A549 (cell line): ENCODE measurements at regions not wholly inside any gene's neighbourhood (a gene's known extent, or its start where the extent isn't known, plus 50 kb on each side); places are given as distances from the start of the nearest gene placed in this dataset.

Experiments used
- ATAC-seq, 2 experiments: fragments of 200-7000 bp in 1 of 2; fragments of >200 bp in 1 of 2; cut with Nextera tagmentation in 1 of 2; cut with Tn5 transposase in 1 of 2; 3 replicates each; pipeline versions ENCODE4 v1.8.0 to v1.9.1; 2018 to 2020; ENCODE audit warnings: mild to moderate bottlenecking in 1 of 2, moderate library complexity in 1 of 2
- CTCF ChIA-PET: fragments of 300-600 bp; sonication (Branson Sonifier 250); formaldehyde crosslinking; extraction: SDS; loops from one replicate; lab custom pipeline; 2021; ENCODE audit warnings: antibody characterized with exemption, inconsistent platforms; lab: Yijun Ruan, JAX
- POLR2A ChIA-PET: fragments of 350-600 bp; formaldehyde crosslinking; extraction: SDS; loops from one replicate; lab custom pipeline; 2021; ENCODE audit warnings: antibody characterized with exemption, inconsistent platforms; lab: Yijun Ruan, JAX
- DNase-seq, 2 experiments: peaks; one replicate each; pipeline versions ENCODE4 v3.0.0 to v3.0.0-alpha.2; 2011 to 2016; ENCODE audit warnings: low read depth in 1 of 2, low spot score in 1 of 2
- FAIRE-seq: peaks from 2 replicates; lab custom pipeline; 2011; peaks lifted over from hg19 to GRCh38; lab: Jason Lieb, UNC
- H3K27ac ChIP-seq, 2 experiments: fragments of >200 bp; sonication (Bioruptor Twin); formaldehyde crosslinking; 3 replicates each; pipeline ENCODE4 v1.5.1; 2016 to 2017
- H3K4me1 ChIP-seq: fragments of >200 bp; sonication (Bioruptor Twin); formaldehyde crosslinking; 3 replicates; pipeline ENCODE4 v1.6.1; 2016
- H3K4me2 ChIP-seq: fragments of >200 bp; sonication (Bioruptor Twin); formaldehyde crosslinking; 3 replicates; pipeline ENCODE4 v1.6.1; 2016
- H3K4me3 ChIP-seq: fragments of >200 bp; sonication (Bioruptor Twin); formaldehyde crosslinking; 3 replicates; pipeline ENCODE4 v1.5.1; 2016
- H3K9me3 ChIP-seq: fragments of >200 bp; sonication (Bioruptor Twin); formaldehyde crosslinking; 3 replicates; pipeline ENCODE4 v1.6.1; 2016
- BHLHE40 ChIP-seq: IDR thresholded peaks from 2 replicates; pipeline ENCODE4 v1.6.1; 2012; ENCODE audit warnings: low read depth, low read length, inconsistent platforms
- CHD2 ChIP-seq: fragments of 150-350 bp; IDR thresholded peaks from 2 replicates; pipeline ENCODE4 v1.6.1; 2014; ENCODE audit warnings: low read length; ENCODE audit not compliant: partially characterized antibody
- FOSL2 ChIP-seq, 2 experiments: fragments of 450-650 bp in 1 of 2; fragments of >200 bp in 1 of 2; sonication (Bioruptor Twin) in 1 of 2; formaldehyde crosslinking; IDR thresholded peaks; 2 replicates each; pipeline versions ENCODE4 v1.5.0 to v1.6.1; 2016 to 2020; ENCODE audit warnings: mild to moderate bottlenecking in 1 of 2, moderate library complexity in 1 of 2
- JUN ChIP-seq, 2 experiments: fragments of >200 bp; sonication (Bioruptor Twin); formaldehyde crosslinking; IDR thresholded peaks; 2 replicates in 1 of 2; 3 replicates in 1 of 2; pipeline ENCODE4 v1.6.1; 2016 to 2017
- KDM5A ChIP-seq: fragments of 200-600 bp; sonication (generic); IDR thresholded peaks from 2 replicates; pipeline ENCODE4 v1.6.1; 2016; ENCODE audit warnings: antibody characterized with exemption, mild to moderate bottlenecking
- MAFK ChIP-seq: fragments of 450-650 bp; IDR thresholded peaks from 2 replicates; pipeline ENCODE4 v1.6.1; 2014; ENCODE audit not compliant: partially characterized antibody
- MAZ ChIP-seq: fragments of 150-350 bp; IDR thresholded peaks from 2 replicates; pipeline ENCODE4 v1.6.1; 2014; ENCODE audit warnings: antibody characterized with exemption, low read depth, low read length, borderline replicate concordance
- MYC ChIP-seq: IDR thresholded peaks from 2 replicates; pipeline ENCODE4 v1.6.1; 2012; ENCODE audit warnings: mild to moderate bottlenecking, inconsistent platforms, low read length, improper control_type of control experiment, borderline replicate concordance
- NFE2L2 ChIP-seq: fragments of 150-350 bp; conservative IDR thresholded peaks from 2 replicates; pipeline ENCODE4 v1.6.1; 2014; ENCODE audit warnings: low read length
- PHF8 ChIP-seq: fragments of 200-600 bp; sonication (generic); IDR thresholded peaks from 2 replicates; pipeline ENCODE4 v1.6.1; 2016; ENCODE audit warnings: low read depth, mild to moderate bottlenecking, antibody characterized with exemption, moderate library complexity, borderline replicate concordance
- POLR2A ChIP-seq: IDR thresholded peaks from 2 replicates; pipeline ENCODE4 v1.6.1; 2012; ENCODE audit warnings: mild to moderate bottlenecking, low read length
- POLR2AphosphoS2 ChIP-seq: conservative IDR thresholded peaks from 2 replicates; pipeline ENCODE4 v1.6.1; 2012; ENCODE audit warnings: low read length, improper control_type of control experiment, inconsistent platforms
- RARB ChIP-seq: fragments of 250-450 bp; sonication (Bioruptor Pico); IDR thresholded peaks from 2 replicates; pipeline ENCODE4 v1.8.0; 2021; ENCODE audit warnings: mild to moderate bottlenecking, moderate library complexity
- RNF2 ChIP-seq: fragments of 200-600 bp; sonication (generic); IDR thresholded peaks from 2 replicates; pipeline ENCODE4 v1.6.1; 2016; ENCODE audit warnings: low read depth, mild to moderate bottlenecking, antibody characterized with exemption, moderate library complexity, borderline replicate concordance
- WGBS: methylation state at CpG from one replicate; pipeline ENCODE4 v1.1.6; 2017; ENCODE audit errors: missing lambda C conversion rate; 5-methylcytosine and 5-hydroxymethylcytosine counted together
- TF ChIP-seq, protein P1 (sequence below): IDR thresholded peaks from 2 replicates; pipeline ENCODE4 v1.6.1; 2012; ENCODE audit warnings: low read depth, borderline replicate concordance
- TF ChIP-seq, protein P2 (sequence below): fragments of 150-350 bp; IDR thresholded peaks from 2 replicates; pipeline ENCODE4 v1.6.1; 2014; ENCODE audit warnings: low read depth, mild to moderate bottlenecking, low read length
- TF ChIP-seq, protein P3 (sequence below): fragments of 250-450 bp; sonication (Bioruptor Pico); IDR thresholded peaks from 2 replicates; pipeline ENCODE4 v1.5.0; 2020; ENCODE audit warnings: low read depth, mild to moderate bottlenecking, moderate library complexity
- TF ChIP-seq, protein P4 (sequence below): fragments of >200 bp; sonication (Bioruptor Twin); formaldehyde crosslinking; IDR thresholded peaks from 2 replicates; pipeline ENCODE4 v1.6.1; 2016
- TF ChIP-seq, protein P5 (sequence below): fragments of >200 bp; sonication (Bioruptor Twin); formaldehyde crosslinking; IDR thresholded peaks from 3 replicates; pipeline ENCODE4 v1.5.1; 2016
- TF ChIP-seq, protein P6 (sequence below): fragments of 200-600 bp; sonication (generic); IDR thresholded peaks from 2 replicates; pipeline ENCODE4 v1.6.1; 2016; ENCODE audit warnings: antibody characterized with exemption, mild to moderate bottlenecking, moderate library complexity
- TF ChIP-seq, protein P7 (sequence below): fragments of 450-650 bp; IDR thresholded peaks from 2 replicates; pipeline ENCODE4 v1.6.1; 2014; ENCODE audit warnings: antibody characterized with exemption

DNA sequence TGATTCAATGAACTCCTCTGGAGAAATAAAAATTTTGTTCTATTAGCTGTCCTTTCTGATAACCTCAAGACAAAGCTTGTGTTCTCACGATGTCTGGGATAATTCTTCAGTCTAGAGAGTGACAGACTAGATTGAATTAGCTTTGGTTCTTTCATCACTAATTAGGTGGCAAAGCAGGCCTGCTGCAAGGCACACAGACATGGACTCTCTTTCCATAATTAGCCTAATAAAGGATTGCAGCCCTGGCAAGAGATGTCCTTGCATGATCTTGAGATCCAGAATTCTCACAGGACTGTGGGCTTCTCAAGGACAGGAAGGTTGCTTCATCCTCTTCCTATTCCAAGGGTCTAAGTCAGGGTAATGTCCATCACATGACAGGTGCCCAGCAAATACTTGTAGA, 245.6 kb upstream of the ZC3H12C start:
- DNase-seq (no peak), FAIRE-seq (no peak), ATAC-seq (no peak)
- H3K9me3 ChIP-seq: no peaks in the 10 kb centered on the region
- CTCF ChIA-PET: interaction anchor here (0.7 kb wide), 1 partner anchor 686 kb away, joined by 3 read pairs; no protein-coding TSS in a partner anchor
- no peak overlapping the region for H3K27ac ChIP-seq
- H3K4me2 ChIP-seq: no peak overlapping the region
- H3K4me3 ChIP-seq: no peak overlapping the region
- TF ChIP-seq MYC (no peak), RARB (CRISPR knock-in tag) (no peak), MAZ (no peak), KDM5A (no peak), CHD2 (no peak), POLR2A (no peak), RNF2 (no peak), PHF8 (no peak), MAFK (no peak), BHLHE40 (no peak)
- TF ChIP-seq, protein P1, sequence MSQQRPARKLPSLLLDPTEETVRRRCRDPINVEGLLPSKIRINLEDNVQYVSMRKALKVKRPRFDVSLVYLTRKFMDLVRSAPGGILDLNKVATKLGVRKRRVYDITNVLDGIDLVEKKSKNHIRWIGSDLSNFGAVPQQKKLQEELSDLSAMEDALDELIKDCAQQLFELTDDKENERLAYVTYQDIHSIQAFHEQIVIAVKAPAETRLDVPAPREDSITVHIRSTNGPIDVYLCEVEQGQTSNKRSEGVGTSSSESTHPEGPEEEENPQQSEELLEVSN: no peak
- TF ChIP-seq, protein P2, sequence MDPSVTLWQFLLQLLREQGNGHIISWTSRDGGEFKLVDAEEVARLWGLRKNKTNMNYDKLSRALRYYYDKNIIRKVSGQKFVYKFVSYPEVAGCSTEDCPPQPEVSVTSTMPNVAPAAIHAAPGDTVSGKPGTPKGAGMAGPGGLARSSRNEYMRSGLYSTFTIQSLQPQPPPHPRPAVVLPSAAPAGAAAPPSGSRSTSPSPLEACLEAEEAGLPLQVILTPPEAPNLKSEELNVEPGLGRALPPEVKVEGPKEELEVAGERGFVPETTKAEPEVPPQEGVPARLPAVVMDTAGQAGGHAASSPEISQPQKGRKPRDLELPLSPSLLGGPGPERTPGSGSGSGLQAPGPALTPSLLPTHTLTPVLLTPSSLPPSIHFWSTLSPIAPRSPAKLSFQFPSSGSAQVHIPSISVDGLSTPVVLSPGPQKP: no peak
- TF ChIP-seq, protein P3, sequence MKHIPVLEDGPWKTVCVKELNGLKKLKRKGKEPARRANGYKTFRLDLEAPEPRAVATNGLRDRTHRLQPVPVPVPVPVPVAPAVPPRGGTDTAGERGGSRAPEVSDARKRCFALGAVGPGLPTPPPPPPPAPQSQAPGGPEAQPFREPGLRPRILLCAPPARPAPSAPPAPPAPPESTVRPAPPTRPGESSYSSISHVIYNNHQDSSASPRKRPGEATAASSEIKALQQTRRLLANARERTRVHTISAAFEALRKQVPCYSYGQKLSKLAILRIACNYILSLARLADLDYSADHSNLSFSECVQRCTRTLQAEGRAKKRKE (CRISPR knock-in tag): no peak
- TF ChIP-seq, protein P4, sequence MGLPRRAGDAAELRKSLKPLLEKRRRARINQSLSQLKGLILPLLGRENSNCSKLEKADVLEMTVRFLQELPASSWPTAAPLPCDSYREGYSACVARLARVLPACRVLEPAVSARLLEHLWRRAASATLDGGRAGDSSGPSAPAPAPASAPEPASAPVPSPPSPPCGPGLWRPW: no peak
- TF ChIP-seq, protein P5, sequence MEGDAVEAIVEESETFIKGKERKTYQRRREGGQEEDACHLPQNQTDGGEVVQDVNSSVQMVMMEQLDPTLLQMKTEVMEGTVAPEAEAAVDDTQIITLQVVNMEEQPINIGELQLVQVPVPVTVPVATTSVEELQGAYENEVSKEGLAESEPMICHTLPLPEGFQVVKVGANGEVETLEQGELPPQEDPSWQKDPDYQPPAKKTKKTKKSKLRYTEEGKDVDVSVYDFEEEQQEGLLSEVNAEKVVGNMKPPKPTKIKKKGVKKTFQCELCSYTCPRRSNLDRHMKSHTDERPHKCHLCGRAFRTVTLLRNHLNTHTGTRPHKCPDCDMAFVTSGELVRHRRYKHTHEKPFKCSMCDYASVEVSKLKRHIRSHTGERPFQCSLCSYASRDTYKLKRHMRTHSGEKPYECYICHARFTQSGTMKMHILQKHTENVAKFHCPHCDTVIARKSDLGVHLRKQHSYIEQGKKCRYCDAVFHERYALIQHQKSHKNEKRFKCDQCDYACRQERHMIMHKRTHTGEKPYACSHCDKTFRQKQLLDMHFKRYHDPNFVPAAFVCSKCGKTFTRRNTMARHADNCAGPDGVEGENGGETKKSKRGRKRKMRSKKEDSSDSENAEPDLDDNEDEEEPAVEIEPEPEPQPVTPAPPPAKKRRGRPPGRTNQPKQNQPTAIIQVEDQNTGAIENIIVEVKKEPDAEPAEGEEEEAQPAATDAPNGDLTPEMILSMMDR: no peak
- WGBS: 17% methylated on average over 1 of the region's 1 CpG
- peaks cover 14% of the 10 kb centered on the region for H3K4me1 ChIP-seq
- POLR2A ChIA-PET: no interaction called here

DNA sequence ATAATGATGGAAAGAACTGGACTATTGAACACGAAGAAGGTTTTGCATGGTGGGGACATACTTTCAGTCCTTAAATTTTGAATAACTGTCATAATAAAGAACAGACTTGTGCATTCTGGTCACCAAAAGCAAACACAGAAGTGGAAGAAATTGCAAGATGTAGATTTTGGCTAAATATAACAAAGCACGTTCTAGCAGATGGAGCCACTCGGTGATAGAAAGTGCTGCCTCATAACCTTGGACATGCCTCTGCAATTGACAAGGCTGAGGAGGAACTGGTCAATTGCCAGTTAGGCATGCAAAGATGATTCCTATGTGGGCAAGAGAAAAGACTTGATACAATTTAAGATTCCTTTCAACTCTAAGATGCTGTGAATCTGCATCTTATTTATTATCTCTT, 244.1 kb upstream of the ZC3H12C start:
- ChIA-PET POLR2A (no interaction called here), CTCF (no interaction called here)
- WGBS: 89% methylated on average over 3 of the region's 3 CpGs

More for the DNA sequence above, 244.1 kb upstream of the ZC3H12C start:
- Histone ChIP-seq H3K27ac (no peak overlapping the region), H3K4me2 (no peak overlapping the region), H3K4me3 (no peak overlapping the region), H3K9me3 (no peaks in the 10 kb centered on the region), H3K4me1 (peaks cover 14% of the 10 kb centered on the region)
- ATAC-seq (no peak), FAIRE-seq (no peak), DNase-seq (no peak)
- TF ChIP-seq NFE2L2: no peak
- TF ChIP-seq POLR2A: no peak
- no peak for TF ChIP-seq JUN (IDR thresholded peaks at IDR 0.05)
- TF ChIP-seq, protein P6, sequence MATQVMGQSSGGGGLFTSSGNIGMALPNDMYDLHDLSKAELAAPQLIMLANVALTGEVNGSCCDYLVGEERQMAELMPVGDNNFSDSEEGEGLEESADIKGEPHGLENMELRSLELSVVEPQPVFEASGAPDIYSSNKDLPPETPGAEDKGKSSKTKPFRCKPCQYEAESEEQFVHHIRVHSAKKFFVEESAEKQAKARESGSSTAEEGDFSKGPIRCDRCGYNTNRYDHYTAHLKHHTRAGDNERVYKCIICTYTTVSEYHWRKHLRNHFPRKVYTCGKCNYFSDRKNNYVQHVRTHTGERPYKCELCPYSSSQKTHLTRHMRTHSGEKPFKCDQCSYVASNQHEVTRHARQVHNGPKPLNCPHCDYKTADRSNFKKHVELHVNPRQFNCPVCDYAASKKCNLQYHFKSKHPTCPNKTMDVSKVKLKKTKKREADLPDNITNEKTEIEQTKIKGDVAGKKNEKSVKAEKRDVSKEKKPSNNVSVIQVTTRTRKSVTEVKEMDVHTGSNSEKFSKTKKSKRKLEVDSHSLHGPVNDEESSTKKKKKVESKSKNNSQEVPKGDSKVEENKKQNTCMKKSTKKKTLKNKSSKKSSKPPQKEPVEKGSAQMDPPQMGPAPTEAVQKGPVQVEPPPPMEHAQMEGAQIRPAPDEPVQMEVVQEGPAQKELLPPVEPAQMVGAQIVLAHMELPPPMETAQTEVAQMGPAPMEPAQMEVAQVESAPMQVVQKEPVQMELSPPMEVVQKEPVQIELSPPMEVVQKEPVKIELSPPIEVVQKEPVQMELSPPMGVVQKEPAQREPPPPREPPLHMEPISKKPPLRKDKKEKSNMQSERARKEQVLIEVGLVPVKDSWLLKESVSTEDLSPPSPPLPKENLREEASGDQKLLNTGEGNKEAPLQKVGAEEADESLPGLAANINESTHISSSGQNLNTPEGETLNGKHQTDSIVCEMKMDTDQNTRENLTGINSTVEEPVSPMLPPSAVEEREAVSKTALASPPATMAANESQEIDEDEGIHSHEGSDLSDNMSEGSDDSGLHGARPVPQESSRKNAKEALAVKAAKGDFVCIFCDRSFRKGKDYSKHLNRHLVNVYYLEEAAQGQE: no peak
- TF ChIP-seq, protein P7, sequence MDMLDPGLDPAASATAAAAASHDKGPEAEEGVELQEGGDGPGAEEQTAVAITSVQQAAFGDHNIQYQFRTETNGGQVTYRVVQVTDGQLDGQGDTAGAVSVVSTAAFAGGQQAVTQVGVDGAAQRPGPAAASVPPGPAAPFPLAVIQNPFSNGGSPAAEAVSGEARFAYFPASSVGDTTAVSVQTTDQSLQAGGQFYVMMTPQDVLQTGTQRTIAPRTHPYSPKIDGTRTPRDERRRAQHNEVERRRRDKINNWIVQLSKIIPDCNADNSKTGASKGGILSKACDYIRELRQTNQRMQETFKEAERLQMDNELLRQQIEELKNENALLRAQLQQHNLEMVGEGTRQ: no peak
- TF ChIP-seq FOSL2 (IDR thresholded peaks at IDR 0.05): no peak
- TF ChIP-seq FOSL2 (CRISPR knock-in tag; IDR thresholded peaks at IDR 0.05): no peak
- TF ChIP-seq POLR2AphosphoS2: no peak
- TF ChIP-seq, protein P2: no peak
